Breast epithelium (tissue), 3 donors: ENCODE measurements at regions not wholly inside any gene's neighbourhood (a gene's known extent, or its start where the extent isn't known, plus 50 kb on each side); places are given as distances from the start of the nearest gene placed in this dataset.

ENCODE experiments used
- CTCF ChIP-seq, 3 donors: fragments of 450-650 bp; IDR thresholded peaks; one replicate each; pipeline ENCODE4 v1.5.1; 2016 to 2017; ENCODE audit warnings: antibody characterized with exemption in 3 of 3, mild to moderate bottlenecking in 3 of 3, moderate library complexity in 3 of 3
- POLR2A ChIP-seq: fragments of 450-650 bp; IDR thresholded peaks from one replicate; pipeline ENCODE4 v1.6.1; 2016; ENCODE audit warnings: antibody characterized with exemption, mild to moderate bottlenecking, moderate library complexity
- POLR2AphosphoS5 ChIP-seq, 3 donors: sonication (generic); formaldehyde crosslinking; IDR thresholded peaks; one replicate each; pipeline ENCODE4 v1.6.1; 2017; ENCODE audit warnings: antibody characterized with exemption in 3 of 3

GRCh38 chr18:53843763-53844162, 380.7 kb downstream of the MBD2 start:
- TF ChIP-seq CTCF (IDR thresholded peaks at IDR 0.05) = no peak
- TF ChIP-seq POLR2AphosphoS5 (IDR thresholded peaks at IDR 0.05) = no peak
- TF ChIP-seq POLR2A = no peak
